WTC11 (cell line): ENCODE measurements at regions not wholly inside any gene's neighbourhood (a gene's known extent, or its start where the extent isn't known, plus 50 kb on each side); places are given as distances from the start of the nearest gene placed in this dataset.

Experiments
- ATAC-seq: fragments of 200-7000 bp; cut with Tn5 transposase; 2 replicates; pipeline ENCODE4 v1.10.0; 2021; ENCODE audit warnings: mild to moderate bottlenecking, moderate library complexity
- CTCF ChIA-PET: fragments of 300-600 bp; sonication (Branson Sonifier 250); formaldehyde crosslinking; loops from one replicate; lab custom pipeline; 2021; ENCODE audit warnings: antibody characterized with exemption; lab: Charles Lee
- POLR2A ChIA-PET: fragments of 350-600 bp; sonication (Branson Sonifier 250); formaldehyde crosslinking; loops from one replicate; lab custom pipeline; 2021; ENCODE audit warnings: antibody characterized with exemption; lab: Charles Lee
- DNase-seq: peaks from one replicate; pipeline ENCODE4 v3.0.0; 2021; ENCODE audit warnings: low spot score
- H3K27ac Mint-ChIP-seq: 2 replicates; pipeline ENCODE4 v1.8.0; 2021; ENCODE audit warnings: mixed read lengths
- H3K27me3 Mint-ChIP-seq: 2 replicates; pipeline ENCODE4 v1.8.0; 2021; ENCODE audit warnings: low read depth, mild to moderate bottlenecking, moderate library complexity, mixed read lengths
- H3K36me3 Mint-ChIP-seq: 2 replicates; pipeline ENCODE4 v1.8.0; 2021; ENCODE audit warnings: mixed read lengths
- H3K4me1 Mint-ChIP-seq: 2 replicates; pipeline ENCODE4 v1.8.0; 2022; ENCODE audit warnings: mixed read lengths
- H3K4me3 Mint-ChIP-seq: 2 replicates; pipeline ENCODE4 v1.8.0; 2021; ENCODE audit warnings: mild to moderate bottlenecking, moderate library complexity, mixed read lengths
- H3K9me3 Mint-ChIP-seq: 2 replicates; pipeline ENCODE4 v1.8.0; 2021; ENCODE audit warnings: mixed read lengths
- AR ChIP-seq: fragments of 250-450 bp; sonication (Bioruptor Pico); IDR thresholded peaks from 2 replicates; pipeline ENCODE4 v1.9.0; 2021; ENCODE audit warnings: mild to moderate bottlenecking
- ATF3 ChIP-seq: sonication (generic); formaldehyde crosslinking; conservative IDR thresholded peaks from 2 replicates; pipeline ENCODE4 v1.8.1; 2022; ENCODE audit warnings: mild to moderate bottlenecking, missing genetic modification reagents
- ATF6 ChIP-seq: sonication (generic); formaldehyde crosslinking; IDR thresholded peaks from 2 replicates; pipeline ENCODE4 v1.8.1; 2023; ENCODE audit warnings: mild to moderate bottlenecking, missing genetic modification reagents
- CBFB ChIP-seq: sonication (generic); formaldehyde crosslinking; IDR thresholded peaks from 2 replicates; pipeline ENCODE4 v1.8.1; 2022; ENCODE audit warnings: mild to moderate bottlenecking, low read depth, missing genetic modification reagents
- CREB1 ChIP-seq: sonication (generic); formaldehyde crosslinking; IDR thresholded peaks from 2 replicates; pipeline ENCODE4 v1.8.0; 2023; ENCODE audit warnings: mild to moderate bottlenecking, missing genetic modification reagents
- CREM ChIP-seq: sonication (generic); formaldehyde crosslinking; IDR thresholded peaks from 2 replicates; pipeline ENCODE4 v1.8.1; 2022; ENCODE audit warnings: mild to moderate bottlenecking, missing genetic modification reagents, moderate library complexity
- E2F5 ChIP-seq: sonication (generic); formaldehyde crosslinking; IDR thresholded peaks from 2 replicates; pipeline ENCODE4 v1.8.1; 2022; ENCODE audit warnings: mild to moderate bottlenecking, moderate library complexity, missing genetic modification reagents
- ETV6 ChIP-seq: sonication (generic); formaldehyde crosslinking; IDR thresholded peaks from 2 replicates; pipeline ENCODE4 v1.8.1; 2022; ENCODE audit warnings: mild to moderate bottlenecking, missing genetic modification reagents
- HMGA2 ChIP-seq: fragments of 250-450 bp; sonication (Bioruptor Pico); IDR thresholded peaks from 2 replicates; pipeline ENCODE4 v1.4.0; 2021; ENCODE audit warnings: mild to moderate bottlenecking, moderate library complexity
- IRF1 ChIP-seq: sonication (generic); formaldehyde crosslinking; IDR thresholded peaks from 2 replicates; pipeline ENCODE4 v1.8.0; 2023; ENCODE audit warnings: missing genetic modification reagents
- KAT7 ChIP-seq: sonication (generic); formaldehyde crosslinking; IDR thresholded peaks from 2 replicates; pipeline ENCODE4 v1.8.1; 2023; ENCODE audit warnings: missing genetic modification reagents, mild to moderate bottlenecking, borderline replicate concordance
- NFATC4 ChIP-seq: fragments of 250-450 bp; sonication (Bioruptor Pico); IDR thresholded peaks from 2 replicates; pipeline ENCODE4 v1.9.0; 2021; ENCODE audit warnings: mild to moderate bottlenecking
- NFYB ChIP-seq: sonication (generic); formaldehyde crosslinking; conservative IDR thresholded peaks from 2 replicates; pipeline ENCODE4 v1.8.0; 2022; ENCODE audit warnings: low read depth, missing genetic modification reagents
- NR2C2 ChIP-seq: sonication (generic); formaldehyde crosslinking; IDR thresholded peaks from 2 replicates; pipeline ENCODE4 v1.8.0; 2022; ENCODE audit warnings: mild to moderate bottlenecking, missing genetic modification reagents
- PRDM15 ChIP-seq: sonication (generic); formaldehyde crosslinking; IDR thresholded peaks from 2 replicates; pipeline ENCODE4 v1.8.0; 2022; ENCODE audit warnings: missing genetic modification reagents
- PREB ChIP-seq: sonication (generic); formaldehyde crosslinking; IDR thresholded peaks from 2 replicates; pipeline ENCODE4 v1.8.1; 2022; ENCODE audit warnings: mild to moderate bottlenecking, missing genetic modification reagents, moderate library complexity, borderline replicate concordance
- SP1 ChIP-seq: sonication (generic); formaldehyde crosslinking; conservative IDR thresholded peaks from 2 replicates; pipeline ENCODE4 v1.8.1; 2022; ENCODE audit warnings: missing genetic modification reagents
- ZBTB43 ChIP-seq: sonication (generic); formaldehyde crosslinking; IDR thresholded peaks from 2 replicates; pipeline ENCODE4 v1.8.1; 2023; ENCODE audit warnings: mild to moderate bottlenecking, missing genetic modification reagents
- ZNF232 ChIP-seq: sonication (generic); formaldehyde crosslinking; IDR thresholded peaks from 2 replicates; pipeline ENCODE4 v1.8.0; 2022; ENCODE audit warnings: mild to moderate bottlenecking, missing genetic modification reagents
- ZNF425 ChIP-seq: fragments of 250-450 bp; sonication (Bioruptor Pico); conservative IDR thresholded peaks from 2 replicates; pipeline ENCODE4 v1.9.0; 2021; ENCODE audit warnings: mild to moderate bottlenecking
- ZNF671 ChIP-seq: fragments of 250-450 bp; sonication (Bioruptor Pico); IDR thresholded peaks from 2 replicates; pipeline ENCODE4 v1.8.0; 2021; ENCODE audit warnings: mild to moderate bottlenecking

- no peak for TF ChIP-seq ZBTB43
- no peak for TF ChIP-seq ETV6 (CRISPR knock-in tag)
- TF ChIP-seq ZNF232, result no peak
- TF ChIP-seq NFYB, result no peak
- TF ChIP-seq ATF3 (CRISPR knock-in tag), result no peak
- no peak for TF ChIP-seq E2F5 (CRISPR knock-in tag)
- no peak for TF ChIP-seq IRF1 (CRISPR knock-in tag)
- no peak for TF ChIP-seq AR
- no peak for TF ChIP-seq ZNF425 (CRISPR knock-in tag)
- no peak for TF ChIP-seq NR2C2 (CRISPR knock-in tag)
- TF ChIP-seq KAT7 (CRISPR knock-in tag), result no peak
- TF ChIP-seq PRDM15, result no peak
- no peak for TF ChIP-seq CBFB (CRISPR knock-in tag)
Observed at GRCh38 chr6:155996151-155996550, 540.5 kb upstream of the NOX3 start (continued).

- ChIA-PET POLR2A (no interaction called here), CTCF (no interaction called here)
- no peak overlapping the region for H3K4me3 Mint-ChIP-seq
- H3K27me3 Mint-ChIP-seq, result no peaks in the 10 kb centered on the region
- H3K9me3 Mint-ChIP-seq, result peaks cover 3% of the 10 kb centered on the region
- H3K27ac Mint-ChIP-seq, result no peak overlapping the region
- H3K4me1 Mint-ChIP-seq, result peaks cover 8% of the 10 kb centered on the region
- no peak for ATAC-seq
- DNase-seq, result no peak
- no peaks in the 10 kb centered on the region for H3K36me3 Mint-ChIP-seq
- TF ChIP-seq NFATC4 (CRISPR knock-in tag), result no peak
- TF ChIP-seq ATF6 (CRISPR knock-in tag), result no peak
- TF ChIP-seq HMGA2 (CRISPR knock-in tag), result no peak
- no peak for TF ChIP-seq ZBTB43
- no peak for TF ChIP-seq ZNF671 (CRISPR knock-in tag)
- no peak for TF ChIP-seq CREM
- no peak for TF ChIP-seq ZNF232
- TF ChIP-seq SP1 (CRISPR knock-in tag), result no peak
- no peak for TF ChIP-seq PREB (CRISPR knock-in tag)
- no peak for TF ChIP-seq CREB1 (CRISPR knock-in tag)
Observed at GRCh38 chr6:155995281-155995680, 539.6 kb upstream of the NOX3 start.
